Prostate gland (tissue), 2 donors: ENCODE measurements at regions not wholly inside any gene's neighbourhood (a gene's known extent, or its start where the extent isn't known, plus 50 kb on each side); places are given as distances from the start of the nearest gene placed in this dataset.

ENCODE experiments used
- DNase-seq: peaks from one replicate; pipeline ENCODE4 v3.0.0-alpha.2; 2019; ENCODE audit warnings: low spot score
- H3K27ac ChIP-seq, 2 donors: fragments of 200-600 bp; sonication (generic); 2 replicates each; pipeline ENCODE4 v1.5.1; 2017 to 2019
- H3K27me3 ChIP-seq: fragments of 200-600 bp; sonication (generic); replicated peaks from 2 replicates; pipeline ENCODE4 v1.5.1; 2019; ENCODE audit not compliant: insufficient read depth
- H3K36me3 ChIP-seq, 2 donors: fragments of 200-600 bp; sonication (generic); 1 replicate in 1 of 2; 2 replicates in 1 of 2; pipeline versions ENCODE4 v1.5.1 to v1.8.1; 2017 to 2019
- H3K4me1 ChIP-seq: fragments of 200-600 bp; sonication (generic); replicated peaks from 2 replicates; pipeline ENCODE4 v1.5.1; 2019
- H3K4me3 ChIP-seq, 2 donors: fragments of 200-600 bp; sonication (generic); 2 replicates each; pipeline ENCODE4 v1.5.1; 2017 to 2019
- H3K9me3 ChIP-seq: fragments of 200-600 bp; sonication (generic); 2 replicates; pipeline ENCODE4 v1.5.1; 2017
- POLR2A ChIP-seq: fragments of 450-650 bp; IDR thresholded peaks from one replicate; pipeline ENCODE4 v1.6.1; 2016; ENCODE audit warnings: antibody characterized with exemption, mild to moderate bottlenecking
- POLR2AphosphoS5 ChIP-seq: sonication (generic); formaldehyde crosslinking; IDR thresholded peaks from one replicate; pipeline ENCODE4 v1.6.1; 2017; ENCODE audit warnings: antibody characterized with exemption
- WGBS: methylation state at CpG from one replicate; pipeline ENCODE4 v1.1.5; 2018; 5-methylcytosine and 5-hydroxymethylcytosine counted together
- intact Hi-C: fragments of 100-400 bp; cut with DNase I; formaldehyde crosslinking; loops from one replicate; pipeline ENCODE4 v1.14.2; 2022
- TF ChIP-seq, protein P1 (sequence below), 4 experiments: fragments of 200-600 bp in 2 of 4; fragments of 450-650 bp in 2 of 4; sonication (generic) in 2 of 4; IDR thresholded peaks; 1 replicate in 3 of 4; 2 replicates in 1 of 4; pipeline ENCODE4 v1.5.1; 2016 to 2019; ENCODE audit warnings: antibody characterized with exemption in 4 of 4, mild to moderate bottlenecking in 2 of 4, moderate library complexity in 2 of 4

DNA sequence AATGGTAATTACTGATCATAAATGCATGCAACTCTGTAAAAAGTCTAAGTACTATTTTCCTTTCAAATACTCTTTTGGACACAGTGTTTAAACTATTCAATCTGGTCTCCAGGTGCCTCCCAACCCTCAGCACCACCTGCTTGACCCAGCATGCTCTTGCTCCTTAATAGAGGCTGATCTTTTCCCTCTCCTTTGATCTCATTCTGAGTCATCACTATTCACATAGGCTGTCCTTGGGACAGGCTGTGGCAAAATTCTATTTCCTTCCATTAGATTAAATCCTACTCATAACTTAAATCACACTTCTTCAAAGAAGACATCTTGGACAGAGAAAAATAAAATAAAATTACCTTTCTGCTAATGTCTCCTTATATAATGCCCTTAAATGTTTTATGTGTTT, 199.4 kb upstream of the ST8SIA4 start:
- H3K9me3 ChIP-seq = no peaks in the 10 kb centered on the region
- no peaks in the 10 kb centered on the region for H3K4me1 ChIP-seq
- H3K27ac ChIP-seq = no peak overlapping the region
- intact Hi-C loops = no loop called here
- no peak overlapping the region for H3K4me3 ChIP-seq
- no peak for DNase-seq
- TF ChIP-seq, protein P1, sequence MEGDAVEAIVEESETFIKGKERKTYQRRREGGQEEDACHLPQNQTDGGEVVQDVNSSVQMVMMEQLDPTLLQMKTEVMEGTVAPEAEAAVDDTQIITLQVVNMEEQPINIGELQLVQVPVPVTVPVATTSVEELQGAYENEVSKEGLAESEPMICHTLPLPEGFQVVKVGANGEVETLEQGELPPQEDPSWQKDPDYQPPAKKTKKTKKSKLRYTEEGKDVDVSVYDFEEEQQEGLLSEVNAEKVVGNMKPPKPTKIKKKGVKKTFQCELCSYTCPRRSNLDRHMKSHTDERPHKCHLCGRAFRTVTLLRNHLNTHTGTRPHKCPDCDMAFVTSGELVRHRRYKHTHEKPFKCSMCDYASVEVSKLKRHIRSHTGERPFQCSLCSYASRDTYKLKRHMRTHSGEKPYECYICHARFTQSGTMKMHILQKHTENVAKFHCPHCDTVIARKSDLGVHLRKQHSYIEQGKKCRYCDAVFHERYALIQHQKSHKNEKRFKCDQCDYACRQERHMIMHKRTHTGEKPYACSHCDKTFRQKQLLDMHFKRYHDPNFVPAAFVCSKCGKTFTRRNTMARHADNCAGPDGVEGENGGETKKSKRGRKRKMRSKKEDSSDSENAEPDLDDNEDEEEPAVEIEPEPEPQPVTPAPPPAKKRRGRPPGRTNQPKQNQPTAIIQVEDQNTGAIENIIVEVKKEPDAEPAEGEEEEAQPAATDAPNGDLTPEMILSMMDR (IDR thresholded peaks at IDR 0.05) = no peak
- TF ChIP-seq POLR2AphosphoS5 (no peak), POLR2A (no peak)
- H3K27me3 ChIP-seq = no peaks in the 10 kb centered on the region
- no peaks in the 10 kb centered on the region for H3K36me3 ChIP-seq

DNA sequence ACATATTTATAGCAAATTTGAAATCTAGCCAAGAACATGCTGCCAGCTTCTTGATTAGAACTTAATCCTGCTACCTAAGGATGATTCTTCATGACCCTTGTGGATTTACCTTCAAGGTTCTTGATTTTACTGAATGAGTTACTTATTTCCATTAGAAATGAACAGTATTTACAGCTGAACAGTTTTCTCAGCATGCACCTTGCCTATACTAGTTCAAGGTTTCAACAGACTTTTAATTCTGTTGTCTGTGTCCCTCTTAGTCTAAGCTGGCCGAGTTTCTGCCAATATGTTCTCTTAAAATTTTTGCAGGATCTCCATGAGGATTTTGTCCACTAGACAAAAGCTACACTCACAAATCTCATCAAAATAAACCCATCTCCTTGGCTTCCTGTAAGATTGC, 188.8 kb upstream of the ST8SIA4 start:
- intact Hi-C loops = no loop called here
- H3K4me1 ChIP-seq = no peaks in the 10 kb centered on the region
- H3K9me3 ChIP-seq = no peaks in the 10 kb centered on the region
- no peak overlapping the region for H3K27ac ChIP-seq
- no peak for TF ChIP-seq POLR2AphosphoS5
- TF ChIP-seq POLR2A = no peak
- TF ChIP-seq, protein P1 (IDR thresholded peaks at IDR 0.05) = no peak
- H3K27me3 ChIP-seq = no peaks in the 10 kb centered on the region
- WGBS = 73% methylated on average over 1 of the region's 1 CpG
- DNase-seq = no peak
- H3K36me3 ChIP-seq = no peaks in the 10 kb centered on the region
- no peak overlapping the region for H3K4me3 ChIP-seq

- Histone ChIP-seq H3K27ac (no peak overlapping the region), H3K4me1 (no peaks in the 10 kb centered on the region), H3K4me3 (no peak overlapping the region), H3K36me3 (no peaks in the 10 kb centered on the region), H3K27me3 (no peaks in the 10 kb centered on the region), H3K9me3 (no peaks in the 10 kb centered on the region)
- intact Hi-C loops = no loop called here
- WGBS = 88% methylated on average over 1 of the region's 1 CpG
- TF ChIP-seq, protein P1 (IDR thresholded peaks at IDR 0.05) = no peak
- TF ChIP-seq POLR2A (no peak), POLR2AphosphoS5 (no peak)
- no peak for DNase-seq
Observed at GRCh38 chr5:101084353-101084752, 181.3 kb upstream of the ST8SIA4 start.

DNA sequence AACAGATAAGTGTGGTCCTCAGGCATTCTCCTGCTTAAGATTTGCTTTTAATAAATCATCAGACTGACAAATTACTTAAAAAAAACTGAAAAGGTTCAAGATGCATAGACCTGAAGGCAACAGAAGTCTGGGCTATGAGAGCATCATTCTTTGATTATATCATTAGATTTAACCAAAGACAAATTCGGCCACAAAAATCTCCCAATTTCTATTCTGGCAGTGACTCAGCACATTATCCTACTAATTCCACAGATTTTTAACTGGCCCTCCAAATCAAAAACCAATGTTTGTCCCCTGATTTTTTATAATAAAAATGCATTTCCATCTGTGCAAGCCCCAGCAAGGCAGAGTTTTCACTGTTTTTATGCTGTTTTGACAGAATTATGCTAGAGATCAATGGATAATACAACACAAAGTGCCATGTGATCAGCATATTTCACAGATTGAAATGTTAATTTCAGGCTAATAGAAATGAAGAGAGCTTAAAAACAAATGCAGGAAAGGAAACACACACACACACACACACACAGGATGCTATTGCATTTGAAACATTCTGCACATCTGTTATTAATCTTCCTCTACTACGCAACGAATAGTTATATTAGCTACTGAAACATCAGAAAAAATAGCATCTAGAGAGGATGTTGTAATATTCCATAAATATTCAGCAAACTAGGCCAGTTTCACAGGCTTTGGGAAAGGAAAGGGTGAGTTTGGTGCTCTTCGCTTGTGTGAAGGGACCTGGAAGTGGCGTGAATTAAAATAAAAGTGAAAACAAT, 177.6 kb upstream of the ST8SIA4 start:
- no peak overlapping the region for H3K4me3 ChIP-seq
- DNase-seq = no peak
- no peaks in the 10 kb centered on the region for H3K36me3 ChIP-seq
- WGBS = 66% methylated on average over 5 of the region's 5 CpGs
- intact Hi-C loops = no loop called here
- no peak overlapping the region for H3K27ac ChIP-seq
- no peaks in the 10 kb centered on the region for H3K9me3 ChIP-seq
- no peaks in the 10 kb centered on the region for H3K4me1 ChIP-seq
- no peak for TF ChIP-seq POLR2A
- TF ChIP-seq POLR2AphosphoS5 = no peak
- TF ChIP-seq, protein P1 (IDR thresholded peaks at IDR 0.05) = no peak
- no peaks in the 10 kb centered on the region for H3K27me3 ChIP-seq

DNA sequence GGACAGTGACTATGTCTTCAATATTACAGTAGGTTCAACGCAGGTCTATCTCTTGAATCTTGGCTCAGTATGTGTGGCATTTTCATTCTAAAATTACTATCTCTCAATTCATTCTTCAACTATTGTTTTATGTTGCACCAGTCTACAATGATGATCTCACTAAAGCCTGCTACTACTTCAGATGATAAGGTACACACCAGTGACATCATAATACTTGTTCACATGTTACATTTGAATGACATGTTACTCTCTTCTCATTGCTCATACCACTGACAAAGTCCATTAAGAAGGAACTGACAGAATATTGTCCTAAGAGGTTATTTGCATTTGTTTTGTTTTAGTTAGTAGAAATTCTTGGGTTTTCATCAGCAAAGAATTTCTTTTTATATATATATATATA, 165.2 kb upstream of the ST8SIA4 start:
- Histone ChIP-seq H3K9me3 (no peaks in the 10 kb centered on the region), H3K27ac (no peak overlapping the region), H3K4me3 (no peak overlapping the region), H3K36me3 (no peaks in the 10 kb centered on the region), H3K27me3 (no peaks in the 10 kb centered on the region), H3K4me1 (no peaks in the 10 kb centered on the region)
- intact Hi-C loops = no loop called here
- no peak for TF ChIP-seq POLR2AphosphoS5
- no peak for TF ChIP-seq POLR2A
- TF ChIP-seq, protein P1 (IDR thresholded peaks at IDR 0.05) = no peak
- WGBS = 89% methylated on average over 1 of the region's 1 CpG
- DNase-seq = no peak
